ENCODE measurements at regions not wholly inside any gene's neighbourhood (a gene's known extent, or its start where the extent isn't known, plus 50 kb on each side); places are given as distances from the start of the nearest gene placed in this dataset.

GRCh38 chr12:63424671-63425070 lies 243.6 kb downstream of the DPY19L2 start:
- DNase-seq (ENCODE audit: low read depth), result no peak
- H3K4me3 ChIP-seq (ENCODE audit: low read depth, low read length), result no peak overlapping the region
- TF ChIP-seq CTCF (conservative IDR thresholded peaks at IDR 0.05; ENCODE audit: low read depth, low read length), result no peak

- no peak for DNase-seq (ENCODE audit: low read depth)
- TF ChIP-seq CTCF (conservative IDR thresholded peaks at IDR 0.05; ENCODE audit: low read depth, low read length), result no peak
- H3K4me3 ChIP-seq (ENCODE audit: low read depth, low read length), result no peak overlapping the region
These were observed 244.5 kb downstream of the DPY19L2 start for GRCh38 chr12:63423839-63424238.

GRCh38 chr12:63420206-63420644 lies 248.1 kb downstream of the DPY19L2 start:
- no peak overlapping the region for H3K4me3 ChIP-seq (ENCODE audit: low read depth, low read length)
- peak; percentile 15 for DNase-seq (ENCODE audit: low read depth)
- TF ChIP-seq CTCF (conservative IDR thresholded peaks at IDR 0.05; ENCODE audit: low read depth, low read length), result peak; percentile 74

GRCh38 chr12:63419154-63419553 lies 249.1 kb downstream of the DPY19L2 start:
- TF ChIP-seq CTCF (conservative IDR thresholded peaks at IDR 0.05; ENCODE audit: low read depth, low read length), result no peak
- DNase-seq (ENCODE audit: low read depth), result no peak
- no peak overlapping the region for H3K4me3 ChIP-seq (ENCODE audit: low read depth, low read length)

- no peak overlapping the region for H3K4me3 ChIP-seq (ENCODE audit: low read depth, low read length)
- DNase-seq (ENCODE audit: low read depth), result no peak
- no peak for TF ChIP-seq CTCF (conservative IDR thresholded peaks at IDR 0.05; ENCODE audit: low read depth, low read length)
These were observed 251.5 kb downstream of the DPY19L2 start for GRCh38 chr12:63416788-63417187.

GRCh38 chr12:63415357-63415756 lies 252.9 kb downstream of the DPY19L2 start:
- no peak for TF ChIP-seq CTCF (conservative IDR thresholded peaks at IDR 0.05; ENCODE audit: low read depth, low read length)
- DNase-seq (ENCODE audit: low read depth), result no peak
- H3K4me3 ChIP-seq (ENCODE audit: low read depth, low read length), result no peak overlapping the region

GRCh38 chr12:63410197-63410596 lies 258.1 kb downstream of the DPY19L2 start:
- TF ChIP-seq CTCF (conservative IDR thresholded peaks at IDR 0.05; ENCODE audit: low read depth, low read length), result no peak
- DNase-seq (ENCODE audit: low read depth), result no peak
- no peak overlapping the region for H3K4me3 ChIP-seq (ENCODE audit: low read depth, low read length)

Measured in epithelial cell of proximal tubule (primary cell).